Caco-2 (cell line): ENCODE measurements at regions not wholly inside any gene's neighbourhood (a gene's known extent, or its start where the extent isn't known, plus 50 kb on each side); places are given as distances from the start of the nearest gene placed in this dataset.

Experiments
- BruUV-seq: library from RNA; stranded (reverse); fragments of 400-500 nt; replicated peaks from 2 replicates; lab custom pipeline; 2021; lab: Mats Ljungman, UMichigan
- CTCF ChIA-PET: fragments of 300-600 bp; sonication (Branson Sonifier 250); formaldehyde crosslinking; loops from one replicate; lab custom pipeline; 2022; ENCODE audit warnings: antibody characterized with exemption; lab: Charles Lee
- POLR2A ChIA-PET: fragments of 300-600 bp; sonication (Branson Sonifier 250); formaldehyde crosslinking; loops from one replicate; lab custom pipeline; 2022; ENCODE audit warnings: antibody characterized with exemption; lab: Charles Lee
- DNase-seq, 2 experiments: peaks; one replicate each; pipeline versions ENCODE4 v3.0.0 to v3.0.0-alpha.2; 2020 to 2022
- H3K27me3 ChIP-seq: replicated peaks from 2 replicates; pipeline ENCODE4 v1.6.0; 2011; ENCODE audit warnings: low read length; ENCODE audit not compliant: control insufficient read depth, insufficient read depth
- H3K36me3 ChIP-seq: 2 replicates; pipeline ENCODE4 v1.5.1; 2011; ENCODE audit warnings: low read length; ENCODE audit not compliant: control insufficient read depth, insufficient read depth
- H3K4me1 ChIP-seq: fragments of 250-450 bp; sonication (Bioruptor Pico); 2 replicates; pipeline ENCODE4 v1.5.1; 2020; ENCODE audit warnings: mild to moderate bottlenecking
- H3K4me3 ChIP-seq: 2 replicates; pipeline ENCODE4 v1.5.1; 2011; ENCODE audit warnings: low read depth, mild to moderate bottlenecking, control low read depth, low read length
- H3K9me3 ChIP-seq: fragments of 250-450 bp; sonication (Bioruptor Pico); 2 replicates; pipeline ENCODE4 v1.5.1; 2020; ENCODE audit warnings: mild to moderate bottlenecking, moderate library complexity
- H3K27ac Mint-ChIP-seq: one replicate; pipeline ENCODE4 v1.8.0; 2022; ENCODE audit warnings: mixed read lengths; ENCODE audit not compliant: unreplicated experiment
- H3K27me3 Mint-ChIP-seq: one replicate; pipeline ENCODE4 v1.8.0; 2022; ENCODE audit warnings: mixed read lengths; ENCODE audit not compliant: insufficient read depth, unreplicated experiment
- H3K36me3 Mint-ChIP-seq: one replicate; pipeline ENCODE4 v1.8.0; 2022; ENCODE audit warnings: mild to moderate bottlenecking, mixed read lengths; ENCODE audit not compliant: insufficient read depth, unreplicated experiment
- H3K4me1 Mint-ChIP-seq: one replicate; pipeline ENCODE4 v1.8.0; 2022; ENCODE audit warnings: low read depth, mixed read lengths; ENCODE audit not compliant: unreplicated experiment
- H3K4me3 Mint-ChIP-seq: one replicate; pipeline ENCODE4 v1.8.0; 2022; ENCODE audit warnings: mild to moderate bottlenecking, moderate library complexity, mixed read lengths; ENCODE audit not compliant: unreplicated experiment
- H3K9me3 Mint-ChIP-seq: one replicate; pipeline ENCODE4 v1.8.0; 2022; ENCODE audit warnings: mixed read lengths; ENCODE audit not compliant: unreplicated experiment
- CTCF ChIP-seq, 2 experiments: fragments of 200-600 bp in 1 of 2; IDR thresholded peaks; 1 replicate in 1 of 2; 2 replicates in 1 of 2; pipeline versions ENCODE4 v1.5.1 to v1.8.0; 2011 to 2022; ENCODE audit warnings: antibody characterized with exemption in 1 of 2, control low read depth in 1 of 2, inconsistent platforms in 1 of 2, low read depth in 1 of 2, low read length in 1 of 2, mild to moderate bottlenecking in 1 of 2, moderate library complexity in 1 of 2; ENCODE audit not compliant: insufficient read depth in 1 of 2, severe bottlenecking in 1 of 2, unreplicated experiment in 1 of 2
- intact Hi-C: fragments of 100-400 bp; cut with micrococcal nuclease; formaldehyde crosslinking; loops from one replicate; pipeline ENCODE4 v1.10.0; 2022; ENCODE audit not compliant: unreplicated experiment

- H3K4me3 ChIP-seq, result no peak overlapping the region
- POLR2A ChIA-PET, result no interaction called here
- no peaks in the 10 kb centered on the region for H3K36me3 ChIP-seq
- no TSS peak for BruUV-seq
- intact Hi-C loops, result no loop called here
- H3K27me3 ChIP-seq, result no peaks in the 10 kb centered on the region
- no peak for DNase-seq
- no peaks in the 10 kb centered on the region for H3K27me3 Mint-ChIP-seq
- H3K4me3 Mint-ChIP-seq, result no peak overlapping the region
- no peaks in the 10 kb centered on the region for H3K4me1 ChIP-seq
- H3K27ac Mint-ChIP-seq, result no peak overlapping the region
- H3K9me3 ChIP-seq, result peaks cover 6% of the 10 kb centered on the region; the same call in 1 of the 2 replicates
- no peak for TF ChIP-seq CTCF (IDR thresholded peaks at IDR 0.05; ENCODE audit: insufficient read depth in 1 of 2, low read depth in 1 of 2, low read length in 1 of 2, severe bottlenecking in 1 of 2, unreplicated experiment in 1 of 2)
- no peaks in the 10 kb centered on the region for H3K4me1 Mint-ChIP-seq
- CTCF ChIA-PET, result no interaction called here
- peaks cover 55% of the 10 kb centered on the region for H3K9me3 Mint-ChIP-seq
- no peaks in the 10 kb centered on the region for H3K36me3 Mint-ChIP-seq
Measured at GRCh38 chr7:68247126-68247525, 1250.5 kb downstream of the TYW1 start.

- Mint-ChIP-seq H3K9me3 (peaks cover 52% of the 10 kb centered on the region), H3K36me3 (no peaks in the 10 kb centered on the region), H3K27me3 (no peaks in the 10 kb centered on the region), H3K4me1 (no peaks in the 10 kb centered on the region), H3K4me3 (no peak overlapping the region), H3K27ac (no peak overlapping the region)
- peaks cover 11% of the 10 kb centered on the region; the same call in 1 of the 2 replicates for H3K9me3 ChIP-seq
- ChIA-PET POLR2A (no interaction called here), CTCF (no interaction called here)
- no peaks in the 10 kb centered on the region for H3K36me3 ChIP-seq
- no peaks in the 10 kb centered on the region for H3K27me3 ChIP-seq
- H3K4me1 ChIP-seq, result no peaks in the 10 kb centered on the region
- no peak for DNase-seq
- no peak overlapping the region for H3K4me3 ChIP-seq
- no peak for TF ChIP-seq CTCF (IDR thresholded peaks at IDR 0.05; ENCODE audit: insufficient read depth in 1 of 2, low read depth in 1 of 2, low read length in 1 of 2, severe bottlenecking in 1 of 2, unreplicated experiment in 1 of 2)
- intact Hi-C loops, result no loop called here
- BruUV-seq, result no TSS peak
Measured at GRCh38 chr7:68247571-68247970, 1250.9 kb downstream of the TYW1 start.

GRCh38 chr7:68248973-68249372 lies 1252.3 kb downstream of the TYW1 start:
- intact Hi-C loops, result no loop called here
- POLR2A ChIA-PET, result no interaction called here
- Mint-ChIP-seq H3K9me3 (peaks cover 38% of the 10 kb centered on the region), H3K27me3 (no peaks in the 10 kb centered on the region), H3K27ac (no peak overlapping the region), H3K4me1 (no peaks in the 10 kb centered on the region), H3K4me3 (no peak overlapping the region), H3K36me3 (no peaks in the 10 kb centered on the region)
- DNase-seq, result no peak
- no peaks in the 10 kb centered on the region for H3K4me1 ChIP-seq
- TF ChIP-seq CTCF (IDR thresholded peaks at IDR 0.05; ENCODE audit: insufficient read depth in 1 of 2, low read depth in 1 of 2, low read length in 1 of 2, severe bottlenecking in 1 of 2, unreplicated experiment in 1 of 2), result no peak
- peaks cover 12% of the 10 kb centered on the region; the same call in 1 of the 2 replicates for H3K9me3 ChIP-seq
- H3K36me3 ChIP-seq, result no peaks in the 10 kb centered on the region
- BruUV-seq, result no TSS peak
- no peak overlapping the region for H3K4me3 ChIP-seq
- H3K27me3 ChIP-seq, result no peaks in the 10 kb centered on the region
- CTCF ChIA-PET, result no interaction called here
